Suppressor macrophage (primary cell): ENCODE measurements at regions not wholly inside any gene's neighbourhood (a gene's known extent, or its start where the extent isn't known, plus 50 kb on each side); places are given as distances from the start of the nearest gene placed in this dataset.

Experiments
- DNase-seq, 4 experiments: peaks; one replicate each; pipeline ENCODE4 v3.0.0-alpha.2; 2020 to 2022

- no peak for DNase-seq
Measured at GRCh38 chr11:70732023-70732880, 333.9 kb downstream of the CTTN start.

DNA sequence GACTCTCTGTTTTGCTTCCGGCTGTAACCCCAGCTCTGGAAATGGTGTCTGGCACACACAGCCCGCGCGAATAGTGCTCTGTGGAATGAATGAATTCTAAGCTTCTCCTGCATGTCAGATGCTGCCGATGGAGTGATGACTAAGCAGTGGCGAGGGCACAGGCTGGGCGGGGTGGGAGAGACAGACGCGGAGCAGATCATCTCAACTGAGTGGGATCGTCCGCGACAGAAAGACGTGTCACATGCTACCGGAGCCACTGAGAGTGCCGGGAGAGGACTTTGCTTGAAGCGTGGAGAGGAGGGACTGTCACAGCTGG is 334.5 kb downstream of the CTTN start:
- DNase-seq = no peak

DNA sequence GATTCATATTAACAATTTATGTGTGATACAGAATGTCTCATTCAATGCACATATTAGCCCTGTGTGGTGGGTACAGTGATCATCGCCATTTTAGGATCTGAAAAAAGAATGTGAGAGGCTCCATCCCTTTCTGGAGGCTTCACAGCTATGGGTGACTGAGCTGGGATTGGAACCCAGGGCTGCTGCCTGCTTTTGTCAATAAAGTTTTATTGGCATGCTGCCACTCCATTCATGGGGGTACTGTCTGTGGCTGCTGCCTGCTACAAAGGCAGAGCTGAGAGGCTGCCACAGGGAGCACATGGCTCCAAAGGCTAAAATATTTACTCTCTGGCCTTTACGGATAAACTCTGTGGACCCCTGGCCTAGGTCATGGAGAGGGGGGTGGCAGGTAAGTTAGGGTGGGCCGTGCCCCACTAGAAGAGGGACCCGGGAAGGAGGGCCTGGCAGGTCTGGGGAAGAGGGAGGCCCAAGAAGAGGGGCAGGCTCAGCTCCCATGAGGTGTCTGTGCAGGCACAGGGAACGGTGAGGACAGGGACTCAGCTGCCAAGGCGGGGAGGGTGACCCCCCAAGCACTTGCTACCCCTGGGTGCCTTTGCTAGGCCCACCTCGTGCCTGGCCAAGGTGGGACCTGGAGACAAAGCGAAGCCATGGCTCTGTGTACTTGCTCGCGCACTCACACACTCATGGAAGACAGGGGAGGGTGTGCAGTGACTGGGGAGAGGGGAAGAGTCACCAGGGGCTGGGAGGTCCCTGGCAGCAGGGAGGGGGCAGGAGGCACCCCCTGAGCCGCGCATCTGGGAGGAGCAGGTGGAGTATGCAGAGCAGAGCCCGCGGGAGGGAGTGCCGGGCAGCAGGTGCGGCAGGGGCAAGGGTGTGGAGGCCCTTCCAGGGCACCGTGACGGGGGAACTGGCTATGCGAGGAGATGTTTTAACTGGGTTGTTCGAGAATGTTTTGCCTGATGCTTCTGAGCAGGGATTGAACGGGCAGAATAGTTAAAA is 335.3 kb downstream of the CTTN start:
- DNase-seq = no peak

GRCh38 chr11:70734379-70734778 is 336.1 kb downstream of the CTTN start:
- no peak for DNase-seq

GRCh38 chr11:70734911-70735310 is 336.6 kb downstream of the CTTN start:
- DNase-seq = no peak

GRCh38 chr11:70735976-70736375 is 337.6 kb downstream of the CTTN start:
- DNase-seq = no peak

DNA sequence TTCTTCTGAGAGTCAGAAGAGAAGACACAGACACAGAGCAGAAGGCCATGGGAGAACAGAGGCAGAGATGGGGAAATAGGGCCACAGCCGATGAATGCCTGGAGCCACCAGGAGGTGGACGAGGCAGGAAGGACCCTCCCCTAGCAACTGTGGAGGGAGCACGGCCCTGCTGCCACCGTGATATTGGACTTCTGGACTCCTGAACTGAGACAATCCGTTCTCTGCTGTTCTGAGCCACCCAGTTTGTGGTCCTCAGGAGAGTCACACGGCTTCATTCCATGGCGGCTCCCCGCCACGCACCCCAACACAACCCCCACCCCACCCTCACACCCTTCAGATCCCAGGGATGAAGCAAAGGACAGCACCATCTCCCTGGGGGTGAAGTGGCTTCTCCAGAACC is 338.1 kb downstream of the CTTN start:
- no peak for DNase-seq

- no peak for DNase-seq
Measured at GRCh38 chr11:70736937-70737640, 338.8 kb downstream of the CTTN start.

- no peak for DNase-seq
Measured at GRCh38 chr11:70737816-70738630, 339.7 kb downstream of the CTTN start.

DNA sequence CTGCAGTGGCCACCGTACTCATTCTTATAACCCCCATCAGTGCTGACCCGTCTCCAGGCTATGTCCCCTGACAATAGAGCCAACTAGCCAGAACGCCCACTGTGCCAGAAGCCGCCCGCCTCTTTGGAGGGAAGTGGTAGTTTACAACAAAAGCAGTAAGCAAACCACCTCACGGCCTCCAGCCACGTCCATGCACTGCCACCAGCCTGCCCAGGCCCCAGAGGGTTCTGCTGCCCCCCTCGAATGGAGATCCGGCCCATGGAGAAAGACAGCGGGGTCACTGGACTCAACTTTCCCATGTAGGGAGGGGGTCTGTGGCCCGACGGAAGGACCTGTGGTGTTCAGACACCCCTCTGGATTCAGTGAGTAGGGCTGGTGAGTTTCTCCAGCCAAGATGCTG is 340.3 kb downstream of the CTTN start:
- DNase-seq = no peak

DNA sequence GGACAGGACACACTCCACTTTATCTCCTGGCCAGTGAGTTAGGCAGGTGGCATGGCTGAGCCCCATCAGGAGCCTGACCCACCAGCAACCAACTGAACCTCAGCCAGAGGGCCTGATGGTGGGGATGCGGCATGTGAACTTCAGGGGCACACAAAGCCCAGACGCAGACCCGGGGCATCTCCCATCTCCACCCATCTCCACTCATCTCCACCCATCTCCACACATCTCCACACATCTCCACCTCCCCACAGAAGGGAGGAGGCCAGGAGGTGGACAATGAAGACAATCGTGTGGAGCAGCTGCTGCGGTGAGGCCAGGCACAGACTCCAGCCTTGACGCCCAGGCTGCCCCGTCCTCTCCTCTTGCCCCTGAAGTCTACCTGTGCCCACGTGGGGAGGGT is 340.8 kb downstream of the CTTN start:
- no peak for DNase-seq

GRCh38 chr11:70739811-70740487 is 341.6 kb downstream of the CTTN start:
- no peak for DNase-seq

DNA sequence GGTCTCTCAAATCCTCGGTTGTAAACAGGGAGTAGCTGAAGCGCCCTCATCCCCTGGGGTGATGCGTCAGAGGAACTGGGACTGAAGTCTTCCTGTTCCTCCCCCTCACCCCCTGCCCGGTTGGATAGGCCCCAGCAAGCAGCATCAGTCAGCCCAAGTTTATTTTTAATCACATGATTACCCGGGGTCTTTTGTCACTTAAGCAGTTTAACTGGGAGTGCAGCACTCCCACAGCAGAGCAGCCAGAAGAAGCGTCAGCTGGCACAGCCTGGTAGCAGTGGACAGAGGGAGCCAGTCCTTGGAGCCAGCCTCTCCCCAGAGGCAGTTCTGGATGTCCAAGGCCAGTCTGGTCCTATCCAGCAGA is 342.1 kb downstream of the CTTN start:
- no peak for DNase-seq

- DNase-seq = no peak
Measured at GRCh38 chr11:70741085-70741484, 342.8 kb downstream of the CTTN start.

- no peak for DNase-seq
Measured at GRCh38 chr11:70742553-70743291, 344.4 kb downstream of the CTTN start.

- no peak for DNase-seq
Measured at GRCh38 chr11:70743329-70743728, 345.0 kb downstream of the CTTN start.

DNA sequence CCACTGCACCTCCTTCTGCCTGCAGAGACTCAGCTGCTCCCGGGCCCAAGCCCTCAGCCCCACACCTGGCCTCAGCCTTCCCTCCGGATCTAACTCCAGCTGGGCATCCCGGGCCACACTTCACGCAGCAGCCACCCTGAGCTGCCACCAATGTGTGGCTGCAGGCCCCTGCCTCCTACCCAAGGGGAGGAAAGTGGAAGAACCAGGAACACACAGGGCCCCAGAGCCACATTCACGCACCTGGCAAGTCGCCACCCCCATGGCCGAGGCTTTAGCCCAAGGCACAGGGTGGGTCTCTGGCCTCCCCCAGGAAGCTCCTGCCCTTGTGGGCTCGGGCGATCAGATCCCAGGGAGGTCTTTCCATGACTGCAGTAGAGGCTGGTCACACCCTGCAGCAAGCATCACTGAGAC is 345.6 kb downstream of the CTTN start:
- DNase-seq = no peak

GRCh38 chr11:70744396-70745185 is 346.3 kb downstream of the CTTN start:
- no peak for DNase-seq

GRCh38 chr11:70745451-70745850 is 347.1 kb downstream of the CTTN start:
- no peak for DNase-seq

GRCh38 chr11:70745941-70746340 is 347.6 kb downstream of the CTTN start:
- DNase-seq = no peak
